Large intestine (tissue), 3 donors: ENCODE measurements at regions not wholly inside any gene's neighbourhood (a gene's known extent, or its start where the extent isn't known, plus 50 kb on each side); places are given as distances from the start of the nearest gene placed in this dataset.

Source experiments
- DNase-seq, 2 donors: peaks; one replicate each; pipeline versions ENCODE4 v3.0.0 to v3.0.0-alpha.2; 2013
- H3K27ac ChIP-seq: one replicate; pipeline ENCODE4 v1.5.1; 2013; ENCODE audit warnings: low read length
- H3K27me3 ChIP-seq: 2 replicates; pipeline ENCODE4 v1.6.1; 2013; ENCODE audit warnings: low read length; ENCODE audit not compliant: control insufficient read depth, insufficient read depth
- H3K36me3 ChIP-seq: 2 replicates; pipeline ENCODE4 v1.6.1; 2013; ENCODE audit warnings: low read length; ENCODE audit not compliant: control insufficient read depth, insufficient read depth
- H3K4me1 ChIP-seq: one replicate; pipeline ENCODE4 v1.6.1; 2013; ENCODE audit warnings: low read length; ENCODE audit not compliant: control insufficient read depth, insufficient read depth
- H3K4me3 ChIP-seq: one replicate; pipeline ENCODE4 v1.5.1; 2013; ENCODE audit warnings: low read length
- H3K9me3 ChIP-seq: one replicate; pipeline ENCODE4 v1.6.1; 2013; ENCODE audit warnings: mild to moderate bottlenecking, low read depth, low read length, moderate library complexity; ENCODE audit not compliant: control insufficient read depth
- WGBS: methylation state at CpG from one replicate; pipeline ENCODE4 v1.1.5; 2013; ENCODE audit warnings: low lambda C conversion rate; ENCODE audit not compliant: insufficient coverage; 5-methylcytosine and 5-hydroxymethylcytosine counted together

- Histone ChIP-seq H3K27ac (no peak overlapping the region), H3K36me3 (no peaks in the 10 kb centered on the region), H3K4me1 (no peaks in the 10 kb centered on the region), H3K9me3 (no peaks in the 10 kb centered on the region), H3K27me3 (no peaks in the 10 kb centered on the region), H3K4me3 (no peak overlapping the region)
- no CpG with 5 or more reads among the region's 3 CpGs for WGBS
- DNase-seq, result no peak
Measured at GRCh38 chr7:131241386-131241785, 86.3 kb upstream of the MKLN1 start.

- no peaks in the 10 kb centered on the region for H3K36me3 ChIP-seq
- no CpG with 5 or more reads among the region's 10 CpGs for WGBS
- H3K27me3 ChIP-seq, result no peaks in the 10 kb centered on the region
- H3K27ac ChIP-seq, result no peak overlapping the region
- H3K4me3 ChIP-seq, result no peak overlapping the region
- H3K9me3 ChIP-seq, result no peaks in the 10 kb centered on the region
- no peaks in the 10 kb centered on the region for H3K4me1 ChIP-seq
- no peak for DNase-seq
Measured at GRCh38 chr7:131242123-131242650, 85.5 kb upstream of the MKLN1 start.

GRCh38 chr7:131244259-131244852 is 83.3 kb upstream of the MKLN1 start:
- 70% methylated on average over 2 of the region's 13 CpGs for WGBS
- no peak overlapping the region for H3K27ac ChIP-seq
- DNase-seq, result no peak

GRCh38 chr7:131249003-131249402 is 78.7 kb upstream of the MKLN1 start:
- no CpG with 5 or more reads among the region's 1 CpG for WGBS
- peaks cover 8% of the 10 kb centered on the region for H3K27me3 ChIP-seq
- H3K27ac ChIP-seq, result no peak overlapping the region
- no peaks in the 10 kb centered on the region for H3K36me3 ChIP-seq
- no peak overlapping the region for H3K4me3 ChIP-seq
- DNase-seq, result no peak
- no peaks in the 10 kb centered on the region for H3K4me1 ChIP-seq
- no peaks in the 10 kb centered on the region for H3K9me3 ChIP-seq

More at GRCh38 chr7:131244259-131244852, 83.3 kb upstream of the MKLN1 start:
- Histone ChIP-seq H3K36me3 (no peaks in the 10 kb centered on the region), H3K27me3 (no peaks in the 10 kb centered on the region), H3K4me3 (no peak overlapping the region), H3K4me1 (no peaks in the 10 kb centered on the region), H3K9me3 (no peaks in the 10 kb centered on the region)

- H3K27ac ChIP-seq, result no peak overlapping the region
- WGBS, result 80% methylated on average over 1 of the region's 3 CpGs
Measured at GRCh38 chr7:131249483-131249882, 78.2 kb upstream of the MKLN1 start.

GRCh38 chr7:131250331-131250730 is 77.3 kb upstream of the MKLN1 start:
- H3K27me3 ChIP-seq, result peaks cover 8% of the 10 kb centered on the region
- DNase-seq, result no peak
- no CpG with 5 or more reads among the region's 4 CpGs for WGBS
- H3K36me3 ChIP-seq, result no peaks in the 10 kb centered on the region
- H3K9me3 ChIP-seq, result peaks cover 6% of the 10 kb centered on the region
- H3K27ac ChIP-seq, result no peak overlapping the region
- no peak overlapping the region for H3K4me3 ChIP-seq
- no peaks in the 10 kb centered on the region for H3K4me1 ChIP-seq

More at GRCh38 chr7:131249483-131249882, 78.2 kb upstream of the MKLN1 start:
- no peaks in the 10 kb centered on the region for H3K4me1 ChIP-seq
- peaks cover 8% of the 10 kb centered on the region for H3K27me3 ChIP-seq
- H3K36me3 ChIP-seq, result no peaks in the 10 kb centered on the region
- DNase-seq, result no peak
- H3K4me3 ChIP-seq, result no peak overlapping the region
- no peaks in the 10 kb centered on the region for H3K9me3 ChIP-seq

GRCh38 chr7:131251371-131251770 is 76.3 kb upstream of the MKLN1 start:
- WGBS, result no CpG with 5 or more reads among the region's 2 CpGs
- Histone ChIP-seq H3K27me3 (peaks cover 8% of the 10 kb centered on the region), H3K4me1 (no peaks in the 10 kb centered on the region), H3K36me3 (no peaks in the 10 kb centered on the region), H3K9me3 (peaks cover 13% of the 10 kb centered on the region), H3K4me3 (no peak overlapping the region), H3K27ac (no peak overlapping the region)
- no peak for DNase-seq

- Histone ChIP-seq H3K9me3 (peaks cover 13% of the 10 kb centered on the region), H3K36me3 (no peaks in the 10 kb centered on the region), H3K27me3 (peaks cover 11% of the 10 kb centered on the region), H3K27ac (no peak overlapping the region), H3K4me3 (no peak overlapping the region), H3K4me1 (no peaks in the 10 kb centered on the region)
- DNase-seq, result no peak
- WGBS, result 86% methylated on average over 1 of the region's 1 CpG
Measured at GRCh38 chr7:131252976-131253375, 74.7 kb upstream of the MKLN1 start.

GRCh38 chr7:131254211-131254610 is 73.5 kb upstream of the MKLN1 start:
- Histone ChIP-seq H3K4me3 (no peak overlapping the region), H3K36me3 (no peaks in the 10 kb centered on the region), H3K9me3 (peaks cover 13% of the 10 kb centered on the region), H3K27ac (no peak overlapping the region), H3K4me1 (no peaks in the 10 kb centered on the region), H3K27me3 (peaks cover 11% of the 10 kb centered on the region)
- WGBS, result 100% methylated on average over 1 of the region's 2 CpGs
- DNase-seq, result no peak

GRCh38 chr7:131255242-131255641 is 72.4 kb upstream of the MKLN1 start:
- Histone ChIP-seq H3K27ac (no peak overlapping the region), H3K27me3 (peaks cover 4% of the 10 kb centered on the region), H3K4me1 (no peaks in the 10 kb centered on the region), H3K36me3 (no peaks in the 10 kb centered on the region), H3K4me3 (no peak overlapping the region), H3K9me3 (peaks cover 13% of the 10 kb centered on the region)
- no CpG with 5 or more reads among the region's 1 CpG for WGBS
- DNase-seq, result no peak

- Histone ChIP-seq H3K4me3 (no peak overlapping the region), H3K27ac (no peak overlapping the region), H3K4me1 (no peaks in the 10 kb centered on the region), H3K9me3 (no peaks in the 10 kb centered on the region), H3K27me3 (peaks cover 3% of the 10 kb centered on the region), H3K36me3 (no peaks in the 10 kb centered on the region)
- 100% methylated on average over 1 of the region's 1 CpG for WGBS
- no peak for DNase-seq
Measured at GRCh38 chr7:131261476-131261994, 66.1 kb upstream of the MKLN1 start.
